ENCODE measurements at regions not wholly inside any gene's neighbourhood (a gene's known extent, or its start where the extent isn't known, plus 50 kb on each side); places are given as distances from the start of the nearest gene placed in this dataset.
A peak's percentile ranks its signal among the peaks of the same experiment; 100 is the strongest.

- Mint-ChIP-seq H3K9me3 (no peaks in the 10 kb centered on the region), H3K36me3 (no peaks in the 10 kb centered on the region), H3K27me3 (ENCODE audit: low read depth) (no peaks in the 10 kb centered on the region), H3K4me1 (peaks cover 39% of the 10 kb centered on the region), H3K4me3 (no peak overlapping the region), H3K27ac (peak overlapping the region; percentile 19)
- DNase-seq (ENCODE audit: low spot score in 2 of 2, unreplicated experiment in 2 of 2): no peak
- no peak for TF ChIP-seq CTCF (IDR thresholded peaks at IDR 0.05; ENCODE audit: unreplicated experiment)
Observed at GRCh38 chr3:115469649-115470048, 153.7 kb upstream of the GAP43 start.

DNA sequence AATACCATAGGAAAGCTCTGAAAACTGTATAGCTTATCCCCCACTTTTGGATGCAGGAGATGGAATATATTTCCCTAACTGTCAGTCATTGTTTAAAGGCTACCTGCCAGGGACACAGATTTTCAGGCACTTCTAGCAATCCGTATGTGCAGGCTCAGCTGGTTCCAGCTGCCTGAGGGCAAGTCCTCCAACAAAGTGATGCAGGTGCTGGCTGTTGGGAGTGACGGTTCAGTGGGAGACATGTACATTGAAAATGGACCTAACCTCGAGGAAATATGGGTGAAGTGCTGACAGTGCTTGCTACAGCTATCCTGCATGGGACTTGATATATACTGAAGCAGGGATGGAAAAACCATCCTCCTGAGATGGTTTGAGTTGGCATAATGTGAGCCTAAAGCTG is 153.1 kb upstream of the GAP43 start:
- Mint-ChIP-seq H3K27ac (no peak overlapping the region), H3K9me3 (no peaks in the 10 kb centered on the region), H3K36me3 (no peaks in the 10 kb centered on the region)

DNA sequence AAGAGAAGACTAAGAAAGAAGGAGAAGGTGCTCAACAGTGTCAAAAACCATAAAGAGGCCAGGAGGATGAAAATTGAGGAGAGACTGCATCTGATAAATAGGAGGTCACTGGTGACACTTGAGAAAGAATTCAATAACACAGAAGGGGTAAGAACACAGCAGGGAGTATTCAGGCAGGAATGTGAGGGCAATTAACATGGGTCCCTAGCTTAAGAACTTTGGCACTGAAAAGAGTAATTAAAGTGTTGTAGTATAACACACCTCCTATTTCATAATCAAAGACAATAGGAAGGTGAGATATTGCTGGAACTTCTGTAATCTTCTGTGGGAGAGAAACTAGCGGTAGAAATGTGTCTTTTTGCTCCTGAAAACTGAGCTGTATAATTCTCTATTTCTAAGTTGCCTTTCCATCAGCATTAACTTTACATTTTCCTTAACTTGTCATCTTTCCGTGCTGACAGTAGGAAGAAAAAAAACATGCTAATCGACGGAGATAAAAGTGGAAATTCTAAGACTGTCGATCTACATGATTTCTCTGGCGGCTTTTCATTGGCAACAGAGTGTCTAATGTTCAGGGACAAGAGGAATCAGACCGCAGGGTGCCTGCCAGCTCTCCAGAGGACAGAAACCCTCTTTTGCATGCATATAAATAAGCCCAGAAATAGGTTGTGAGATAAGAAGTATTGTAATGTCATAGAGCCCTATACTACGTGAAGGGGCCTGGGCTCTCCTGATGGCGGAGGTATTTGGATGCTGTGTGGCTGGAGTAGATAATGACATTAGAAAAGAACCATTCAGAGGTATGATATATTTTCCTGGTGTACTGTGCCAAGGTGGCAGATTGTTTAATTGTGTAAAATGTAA is 147.9 kb upstream of the GAP43 start:
- no peak for DNase-seq (ENCODE audit: low spot score in 2 of 2, unreplicated experiment in 2 of 2)
- no peak for TF ChIP-seq CTCF (IDR thresholded peaks at IDR 0.05; ENCODE audit: unreplicated experiment)
- Mint-ChIP-seq H3K9me3 (no peaks in the 10 kb centered on the region), H3K27ac (no peak overlapping the region), H3K4me1 (peaks cover 10% of the 10 kb centered on the region), H3K36me3 (no peaks in the 10 kb centered on the region), H3K4me3 (no peak overlapping the region), H3K27me3 (ENCODE audit: low read depth) (no peaks in the 10 kb centered on the region)

More for the DNA sequence above, 153.1 kb upstream of the GAP43 start:
- no peak for TF ChIP-seq CTCF (IDR thresholded peaks at IDR 0.05; ENCODE audit: unreplicated experiment)
- Mint-ChIP-seq H3K27me3 (ENCODE audit: low read depth) (no peaks in the 10 kb centered on the region), H3K4me1 (peaks cover 36% of the 10 kb centered on the region), H3K4me3 (no peak overlapping the region)
- DNase-seq (ENCODE audit: low spot score in 2 of 2, unreplicated experiment in 2 of 2): no peak

DNA sequence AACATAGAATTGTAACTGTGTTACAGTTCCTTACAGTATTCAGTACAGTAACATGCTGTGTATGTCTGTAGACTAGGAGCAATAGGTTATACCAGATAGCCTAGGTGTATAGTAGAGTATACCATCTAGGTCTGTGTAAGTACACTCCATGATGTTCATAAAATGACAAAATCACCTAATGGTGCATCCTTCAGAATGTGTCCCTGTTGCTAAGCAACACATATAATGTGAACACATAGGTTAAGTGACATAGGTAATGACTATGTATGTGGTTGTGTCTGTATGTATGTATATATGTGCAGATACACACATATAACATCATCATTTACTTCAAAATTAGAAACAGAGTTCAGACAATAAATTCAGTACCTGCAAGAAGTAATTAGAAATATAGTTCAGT is 146.8 kb upstream of the GAP43 start:
- no peaks in the 10 kb centered on the region for H3K9me3 Mint-ChIP-seq
- H3K4me1 Mint-ChIP-seq: peaks cover 3% of the 10 kb centered on the region
- no peak overlapping the region for H3K27ac Mint-ChIP-seq
- no peaks in the 10 kb centered on the region for H3K36me3 Mint-ChIP-seq
- no peak for DNase-seq (ENCODE audit: low spot score in 2 of 2, unreplicated experiment in 2 of 2)
- TF ChIP-seq CTCF (IDR thresholded peaks at IDR 0.05; ENCODE audit: unreplicated experiment): no peak
- H3K4me3 Mint-ChIP-seq: no peak overlapping the region
- H3K27me3 Mint-ChIP-seq (ENCODE audit: low read depth): no peaks in the 10 kb centered on the region

DNA sequence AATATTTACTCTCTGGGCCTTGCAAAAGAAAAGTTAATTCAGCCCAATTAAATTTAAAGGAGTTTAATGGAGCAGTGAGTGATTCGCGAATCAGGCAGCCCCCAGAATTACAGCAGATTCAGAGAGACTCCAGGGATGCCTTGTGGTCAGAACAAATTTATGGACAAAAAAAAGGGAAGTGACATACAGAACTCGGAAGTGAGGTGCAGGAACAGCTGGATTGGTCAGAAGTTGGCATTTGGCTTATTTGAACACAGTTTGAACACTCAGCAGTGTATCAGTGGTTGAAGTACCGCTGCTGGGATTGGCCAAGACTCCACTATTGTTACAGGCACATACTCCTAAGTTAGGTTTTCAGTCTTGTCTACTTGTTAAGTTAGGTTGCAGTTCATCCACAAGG is 145.0 kb upstream of the GAP43 start:
- Mint-ChIP-seq H3K27me3 (ENCODE audit: low read depth) (no peaks in the 10 kb centered on the region), H3K36me3 (no peaks in the 10 kb centered on the region), H3K4me3 (no peak overlapping the region), H3K27ac (no peak overlapping the region), H3K4me1 (no peaks in the 10 kb centered on the region), H3K9me3 (peaks cover 6% of the 10 kb centered on the region)
- TF ChIP-seq CTCF (IDR thresholded peaks at IDR 0.05; ENCODE audit: unreplicated experiment): no peak
- DNase-seq (ENCODE audit: low spot score in 2 of 2, unreplicated experiment in 2 of 2): no peak
